NCI-H2107 (cell line): ENCODE measurements at regions not wholly inside any gene's neighbourhood (a gene's known extent, or its start where the extent isn't known, plus 50 kb on each side); places are given as distances from the start of the nearest gene placed in this dataset.
"Not testable (repeated sequence)": the region's sequence is repeated elsewhere in the genome, so short reads cannot be mapped to it uniquely, and the experiment has no call there.

Source experiments
- DNase-seq: peaks from one replicate; lab custom pipeline; 2025; lab: John Stamatoyannopoulos, UW

- no peak for DNase-seq
These were observed 522.0 kb upstream of the KLHL1 start for GRCh38 chr13:70630247-70630646.

GRCh38 chr13:70623239-70623638 is 515.0 kb upstream of the KLHL1 start:
- no peak for DNase-seq

- no peak for DNase-seq
These were observed 514.5 kb upstream of the KLHL1 start for GRCh38 chr13:70622796-70623195.

GRCh38 chr13:70619936-70620335 is 511.7 kb upstream of the KLHL1 start:
- no peak for DNase-seq

GRCh38 chr13:70616847-70617246 is 508.6 kb upstream of the KLHL1 start:
- DNase-seq, result no peak

- no peak for DNase-seq
These were observed 505.0 kb upstream of the KLHL1 start for GRCh38 chr13:70613295-70613694.

GRCh38 chr13:70612881-70613280 is 504.6 kb upstream of the KLHL1 start:
- DNase-seq, result no peak

GRCh38 chr13:70604448-70604847 is 496.2 kb upstream of the KLHL1 start:
- no peak for DNase-seq

GRCh38 chr13:70593716-70594115 is 485.5 kb upstream of the KLHL1 start:
- no peak for DNase-seq

- no peak for DNase-seq
These were observed 476.9 kb upstream of the KLHL1 start for GRCh38 chr13:70585109-70585508.

- DNase-seq, result no peak
These were observed 472.6 kb upstream of the KLHL1 start for GRCh38 chr13:70580825-70581224.

GRCh38 chr13:70579941-70580340 is 471.7 kb upstream of the KLHL1 start:
- DNase-seq, result no peak

- DNase-seq, result no peak
These were observed 463.0 kb upstream of the KLHL1 start for GRCh38 chr13:70571221-70571620.

- DNase-seq, result peak; percentile 12
These were observed 460.3 kb upstream of the KLHL1 start for GRCh38 chr13:70568571-70568970.

- DNase-seq, result no peak
These were observed 436.5 kb upstream of the KLHL1 start for GRCh38 chr13:70544706-70545105.

- no peak for DNase-seq
These were observed 433.2 kb upstream of the KLHL1 start for GRCh38 chr13:70541451-70541850.

- no peak for DNase-seq
These were observed 426.2 kb upstream of the KLHL1 start for GRCh38 chr13:70534466-70534865.

- no peak for DNase-seq
These were observed 421.4 kb upstream of the KLHL1 start for GRCh38 chr13:70529652-70530051.

- no peak for DNase-seq
These were observed 419.3 kb upstream of the KLHL1 start for GRCh38 chr13:70527599-70527998.

- DNase-seq, result no peak
These were observed 415.4 kb upstream of the KLHL1 start for GRCh38 chr13:70523622-70524021.

GRCh38 chr13:70520275-70521036 is 412.2 kb upstream of the KLHL1 start:
- DNase-seq, result no peak

- DNase-seq, result no peak
These were observed 409.8 kb upstream of the KLHL1 start for GRCh38 chr13:70518081-70518480.

GRCh38 chr13:70516226-70516625 is 408.0 kb upstream of the KLHL1 start:
- DNase-seq, result no peak

- not testable (repeated sequence) for DNase-seq
These were observed 403.7 kb upstream of the KLHL1 start for GRCh38 chr13:70511861-70512417.
